H1 (cell line): ENCODE measurements at regions not wholly inside any gene's neighbourhood (a gene's known extent, or its start where the extent isn't known, plus 50 kb on each side); places are given as distances from the start of the nearest gene placed in this dataset.

ENCODE experiments used
- CTCF ChIA-PET: fragments of 300-600 bp; sonication (Branson Sonifier 250); formaldehyde crosslinking; loops from one replicate; lab custom pipeline; 2021; ENCODE audit not compliant: partially characterized antibody; lab: Charles Lee
- POLR2A ChIA-PET: fragments of 300-600 bp; sonication (Branson Sonifier 250); formaldehyde crosslinking; loops from one replicate; lab custom pipeline; 2021; ENCODE audit warnings: inconsistent platforms; ENCODE audit not compliant: partially characterized antibody; lab: Charles Lee
- DNase-seq, 2 experiments: peaks; one replicate each; pipeline versions ENCODE4 v3.0.0 to v3.0.0-alpha.2; 2010 to 2022; ENCODE audit warnings: low spot score in 2 of 2, low read depth in 1 of 2, mixed read lengths in 1 of 2
- FAIRE-seq: peaks from 2 replicates; lab custom pipeline; 2011; peaks lifted over from hg19 to GRCh38; lab: Jason Lieb, UNC
- H2AFZ ChIP-seq: 2 replicates; pipeline ENCODE4 v1.8.1; 2012; ENCODE audit warnings: low read length, inconsistent platforms
- H2AK5ac ChIP-seq: 2 replicates; pipeline ENCODE4 v1.6.1; 2013; ENCODE audit warnings: low read depth, low read length
- H2BK120ac ChIP-seq: replicated peaks from 2 replicates; pipeline ENCODE3; 2013; ENCODE audit warnings: low read depth, low read length, inconsistent platforms
- H2BK12ac ChIP-seq: 2 replicates; pipeline ENCODE4 v1.6.1; 2013; ENCODE audit warnings: low read depth, low read length
- H2BK15ac ChIP-seq: 2 replicates; pipeline ENCODE4 v1.6.1; 2013; ENCODE audit warnings: low read length
- H2BK20ac ChIP-seq: 2 replicates; pipeline ENCODE4 v1.6.1; 2013; ENCODE audit warnings: low read length
- H2BK5ac ChIP-seq: 2 replicates; pipeline ENCODE4 v1.6.1; 2013; ENCODE audit warnings: low read depth, low read length
- H3K14ac ChIP-seq: 2 replicates; pipeline ENCODE4 v1.6.1; 2013; ENCODE audit warnings: inconsistent platforms; ENCODE audit not compliant: insufficient read length
- H3K18ac ChIP-seq: 2 replicates; pipeline ENCODE4 v1.6.1; 2013; ENCODE audit warnings: low read length; ENCODE audit errors: extremely low read depth
- H3K23ac ChIP-seq: 2 replicates; pipeline ENCODE4 v1.6.1; 2013; ENCODE audit warnings: inconsistent platforms; ENCODE audit not compliant: insufficient read length
- H3K23me2 ChIP-seq: 2 replicates; pipeline ENCODE4 v1.6.1; 2013; ENCODE audit warnings: low read depth, low read length
- H3K27ac ChIP-seq: 2 replicates; pipeline ENCODE4 v1.6.1; 2011; ENCODE audit warnings: low read depth, low read length, inconsistent platforms
- H3K27me3 ChIP-seq, 4 experiments: replicated peaks in 1 of 4; 1 replicate in 1 of 4; 2 replicates in 3 of 4; pipeline versions ENCODE4 v1.6.1 to v1.8.1; 2011 to 2013; ENCODE audit warnings: low read length in 3 of 4, mild to moderate bottlenecking in 3 of 4, inconsistent platforms in 2 of 4, mixed read lengths in 2 of 4, moderate library complexity in 1 of 4; ENCODE audit not compliant: control insufficient read depth in 3 of 4, insufficient read depth in 3 of 4; ENCODE audit errors: extremely low read depth in 1 of 4
- H3K36me3 ChIP-seq, 4 experiments: 2 replicates each; pipeline versions ENCODE4 v1.6.1 to v1.8.1; 2011 to 2013; ENCODE audit warnings: mild to moderate bottlenecking in 4 of 4, low read length in 3 of 4, moderate library complexity in 2 of 4, control low read depth in 1 of 4, inconsistent platforms in 1 of 4; ENCODE audit not compliant: insufficient read depth in 4 of 4, control insufficient read depth in 2 of 4
- H3K4ac ChIP-seq: replicated peaks from 2 replicates; pipeline ENCODE3; 2013; ENCODE audit warnings: low read length, low read depth, mixed read lengths, inconsistent platforms; ENCODE audit not compliant: insufficient read length
- H3K4me1 ChIP-seq, 4 experiments: replicated peaks in 1 of 4; 1 replicate in 1 of 4; 2 replicates in 3 of 4; pipeline versions ENCODE4 v1.6.1 to v1.8.1; 2011 to 2013; ENCODE audit warnings: low read length in 3 of 4, inconsistent platforms in 2 of 4, mixed read lengths in 1 of 4; ENCODE audit not compliant: insufficient read depth in 4 of 4, control insufficient read depth in 3 of 4
- H3K4me2 ChIP-seq, 2 experiments: 2 replicates each; pipeline versions ENCODE4 v1.6.1 to v1.8.1; 2011 to 2013; ENCODE audit warnings: low read depth in 2 of 2, low read length in 2 of 2, control low read depth in 1 of 2, inconsistent platforms in 1 of 2, mild to moderate bottlenecking in 1 of 2; ENCODE audit not compliant: insufficient read depth in 1 of 2
- H3K4me3 ChIP-seq, 4 experiments: fragments of 200-600, 300-600 bp in 1 of 4; sonication (generic), shearing (Covaris generic), sonication (Bioruptor Twin) in 1 of 4; 2 replicates each; pipeline versions ENCODE4 v1.5.1 to v1.8.1; 2011 to 2016; ENCODE audit warnings: low read length in 4 of 4, low read depth in 3 of 4, control low read depth in 2 of 4, inconsistent platforms in 2 of 4, mild to moderate bottlenecking in 2 of 4, mixed read lengths in 1 of 4, moderate library complexity in 1 of 4; ENCODE audit not compliant: insufficient read depth in 2 of 4; ENCODE audit errors: extremely low read depth in 1 of 4
- H3K56ac ChIP-seq: replicated peaks from 2 replicates; pipeline ENCODE3; 2013; ENCODE audit warnings: low read depth, mild to moderate bottlenecking, mixed read lengths, low read length, inconsistent platforms; ENCODE audit not compliant: insufficient read length
- H3K79me1 ChIP-seq: 2 replicates; pipeline ENCODE4 v1.6.1; 2013; ENCODE audit warnings: low read depth, low read length, control low read depth
- H3K79me2 ChIP-seq, 2 experiments: 2 replicates each; pipeline versions ENCODE4 v1.6.1 to v1.8.1; 2012 to 2013; ENCODE audit warnings: low read length in 2 of 2, mild to moderate bottlenecking in 2 of 2, inconsistent platforms in 1 of 2; ENCODE audit not compliant: insufficient read depth in 2 of 2, control insufficient read depth in 1 of 2
- H3K9ac ChIP-seq, 4 experiments: replicated peaks in 1 of 4; 1 replicate in 1 of 4; 2 replicates in 3 of 4; pipeline versions ENCODE4 v1.6.1 to v1.8.1; 2011 to 2013; ENCODE audit warnings: low read depth in 3 of 4, low read length in 3 of 4, control low read depth in 2 of 4, mild to moderate bottlenecking in 2 of 4, moderate library complexity in 2 of 4, inconsistent platforms in 1 of 4; ENCODE audit errors: extremely low read depth in 1 of 4
- H3K9me3 ChIP-seq, 2 experiments: 2 replicates each; pipeline versions ENCODE4 v1.6.1 to v1.8.1; 2012 to 2013; ENCODE audit warnings: mild to moderate bottlenecking in 2 of 2, moderate library complexity in 2 of 2, control low read depth in 1 of 2, inconsistent platforms in 1 of 2, low read depth in 1 of 2, low read length in 1 of 2, mixed read lengths in 1 of 2; ENCODE audit not compliant: insufficient read depth in 2 of 2
- H4K20me1 ChIP-seq, 2 experiments: replicated peaks in 1 of 2; 2 replicates each; pipeline versions ENCODE3 to v1.8.1; 2011 to 2013; ENCODE audit warnings: inconsistent platforms in 2 of 2, low read length in 2 of 2, mild to moderate bottlenecking in 1 of 2; ENCODE audit not compliant: insufficient read depth in 2 of 2, control insufficient read depth in 1 of 2
- H4K5ac ChIP-seq: 2 replicates; pipeline ENCODE4 v1.6.1; 2013; ENCODE audit warnings: low read length, low read depth, mixed read lengths, inconsistent platforms; ENCODE audit not compliant: insufficient read length
- H4K8ac ChIP-seq: 2 replicates; pipeline ENCODE4 v1.8.0; 2013; ENCODE audit warnings: mild to moderate bottlenecking, moderate library complexity, low read length, inconsistent platforms; ENCODE audit not compliant: insufficient read depth; ENCODE audit errors: extremely low read depth
- H4K91ac ChIP-seq: replicated peaks from 2 replicates; pipeline ENCODE3; 2013; ENCODE audit warnings: low read length, mixed read lengths, inconsistent platforms; ENCODE audit not compliant: insufficient read length
- ASH2L ChIP-seq: fragments of 200-600, 300-600 bp; sonication (generic); IDR thresholded peaks from one replicate; pipeline ENCODE4 v1.7.1; 2017; ENCODE audit warnings: low read length
- CREB1 ChIP-seq: IDR thresholded peaks from 2 replicates; pipeline ENCODE4 v1.6.1; 2012; ENCODE audit warnings: inconsistent platforms
- CTCF ChIP-seq, 3 experiments: IDR thresholded peaks; 1 replicate in 2 of 3; 2 replicates in 1 of 3; pipeline versions ENCODE4 v1.5.1 to v1.6.1; 2011; ENCODE audit warnings: low read length in 3 of 3, mild to moderate bottlenecking in 3 of 3, inconsistent platforms in 2 of 3, low read depth in 1 of 3, moderate library complexity in 1 of 3; ENCODE audit not compliant: insufficient read depth in 1 of 3; ENCODE audit errors: control extremely low read depth in 1 of 3
- E2F6 ChIP-seq: IDR thresholded peaks from 2 replicates; pipeline ENCODE4 v1.6.1; 2012; ENCODE audit warnings: inconsistent platforms
- HDAC2 ChIP-seq, 2 experiments: fragments of 300-600 bp in 1 of 2; sonication (generic) in 1 of 2; IDR thresholded peaks; 2 replicates each; pipeline ENCODE4 v1.6.1; 2011 to 2012; ENCODE audit warnings: low read depth in 2 of 2, low read length in 2 of 2, mild to moderate bottlenecking in 2 of 2, moderate library complexity in 2 of 2, borderline replicate concordance in 1 of 2, inconsistent platforms in 1 of 2
- KDM1A ChIP-seq: fragments of 200-600, 300-600 bp; sonication (generic); IDR thresholded peaks from 2 replicates; pipeline ENCODE4 v1.7.1; 2016; ENCODE audit warnings: mild to moderate bottlenecking, low read length, borderline replicate concordance
- KDM5A ChIP-seq: fragments of 200-600 bp; IDR thresholded peaks from 2 replicates; pipeline ENCODE4 v1.7.1; 2012; ENCODE audit warnings: mild to moderate bottlenecking, low read length, inconsistent platforms, mixed read lengths
- NRF1 ChIP-seq: IDR thresholded peaks from 2 replicates; pipeline ENCODE4 v1.6.1; 2011; ENCODE audit warnings: mild to moderate bottlenecking, low read depth, low read length, improper control_type of control experiment
- RAD21 ChIP-seq, 2 experiments: IDR thresholded peaks in 1 of 2; conservative IDR thresholded peaks in 1 of 2; 2 replicates each; pipeline ENCODE4 v1.6.1; 2011; ENCODE audit warnings: low read depth in 2 of 2, low read length in 2 of 2, improper control_type of control experiment in 1 of 2, inconsistent platforms in 1 of 2, mild to moderate bottlenecking in 1 of 2, moderate library complexity in 1 of 2
- SAP30 ChIP-seq: fragments of 300-600 bp; sonication (generic); IDR thresholded peaks from 2 replicates; pipeline ENCODE4 v1.7.1; 2012; ENCODE audit warnings: low read length, moderate library complexity, mild to moderate bottlenecking, inconsistent platforms; ENCODE audit not compliant: insufficient read depth, insufficient replicate concordance
- TEAD4 ChIP-seq: IDR thresholded peaks from 2 replicates; pipeline ENCODE4 v1.6.1; 2012; ENCODE audit warnings: low read depth, low read length, inconsistent platforms, mixed read lengths
- WGBS, 2 experiments: shearing (Covaris generic) in 1 of 2; methylation state at CpG; one replicate each; pipeline versions ENCODE4 v1.1.6 to v1.1.7; 2013 to 2015; ENCODE audit warnings: low lambda C conversion rate in 2 of 2, mixed read lengths in 2 of 2, inconsistent platforms in 1 of 2, low coverage in 1 of 2, missing lambda C conversion rate in 1 of 2; ENCODE audit not compliant: insufficient replicate concordance in 2 of 2, insufficient coverage in 1 of 2, insufficient read length in 1 of 2; ENCODE audit errors: extremely low coverage in 1 of 2, missing lambda C conversion rate in 1 of 2; 5-methylcytosine and 5-hydroxymethylcytosine counted together

GRCh38 chrX:30949554-30949953, 60.5 kb upstream of the TAB3 start:
- no peaks in the 10 kb centered on the region for H3K27me3 ChIP-seq
- no peaks in the 10 kb centered on the region for H3K36me3 ChIP-seq
- no peak for DNase-seq
- FAIRE-seq, result no peak
- no peaks in the 10 kb centered on the region; a peak in 1 of 4 replicates for H3K9me3 ChIP-seq
- H3K27ac ChIP-seq, result no peak overlapping the region
- peak in 1 of 3 experiments; percentile 31; a peak in 1 of 4 replicates for TF ChIP-seq CTCF (IDR thresholded peaks at IDR 0.05; ENCODE audit: control extremely low read depth in 1 of 3, insufficient read depth in 1 of 3, low read depth in 1 of 3, low read length in 3 of 3)
- peak in 1 of 2 experiments; percentile 9; a peak in 1 of 4 replicates for TF ChIP-seq RAD21 (IDR thresholded peaks at IDR 0.05 in 1 of 2, conservative IDR thresholded peaks at IDR 0.05 in 1 of 2; ENCODE audit: low read depth in 2 of 2, low read length in 2 of 2)
- TF ChIP-seq SAP30, result no peak
- TF ChIP-seq HDAC2 (IDR thresholded peaks at IDR 0.05; ENCODE audit: borderline replicate concordance in 1 of 2, low read depth in 2 of 2, low read length in 2 of 2), result no peak
- TF ChIP-seq ASH2L, result no peak
- no peak for TF ChIP-seq KDM5A
- TF ChIP-seq CREB1, result no peak
- TF ChIP-seq E2F6, result no peak
- TF ChIP-seq NRF1, result no peak
- TF ChIP-seq TEAD4, result peak; percentile 83
- no peak for TF ChIP-seq KDM1A
- H3K18ac ChIP-seq, result no peak overlapping the region
- H3K4me1 ChIP-seq, result no peaks in the 10 kb centered on the region
- H2AK5ac ChIP-seq, result no peak overlapping the region
- 71% methylated on average over 3 of the region's 4 CpGs; no CpG with 5 or more reads in 1 of the 2 experiments for WGBS, 2 experiments
- no peak overlapping the region for H2BK20ac ChIP-seq
- H3K23ac ChIP-seq, result no peak overlapping the region
- no peak overlapping the region for H3K4me2 ChIP-seq
- no peak overlapping the region for H3K4me3 ChIP-seq
- H3K4ac ChIP-seq, result no peak overlapping the region
- H4K91ac ChIP-seq, result no peak overlapping the region
- CTCF ChIA-PET, result interaction anchor here (1.6 kb wide), 1 partner anchor 10 kb away, joined by 6 read pairs; no protein-coding TSS in a partner anchor
- H2AFZ ChIP-seq, result no peak overlapping the region
- no peak overlapping the region for H4K5ac ChIP-seq
- H2BK5ac ChIP-seq, result no peak overlapping the region
- POLR2A ChIA-PET, result no interaction called here
- H4K8ac ChIP-seq, result no peak overlapping the region
- no peaks in the 10 kb centered on the region for H4K20me1 ChIP-seq
- H3K56ac ChIP-seq, result no peak overlapping the region
- H3K79me2 ChIP-seq, result no peaks in the 10 kb centered on the region
- no peak overlapping the region for H2BK120ac ChIP-seq
- no peak overlapping the region for H2BK12ac ChIP-seq
- H3K23me2 ChIP-seq, result no peaks in the 10 kb centered on the region
- no peak overlapping the region for H3K14ac ChIP-seq
- no peak overlapping the region for H2BK15ac ChIP-seq
- H3K9ac ChIP-seq, result no peak overlapping the region
- H3K79me1 ChIP-seq, result no peaks in the 10 kb centered on the region
